ENCODE measurements at regions not wholly inside any gene's neighbourhood (a gene's known extent, or its start where the extent isn't known, plus 50 kb on each side); places are given as distances from the start of the nearest gene placed in this dataset.
"Not testable (repeated sequence)": the region's sequence is repeated elsewhere in the genome, so short reads cannot be mapped to it uniquely, and the experiment has no call there.

GRCh38 chr10:9254353-9254752 is 1199.9 kb downstream of the GATA3 start:
- Histone ChIP-seq H3K79me2 (ENCODE audit: low read depth) (no peaks in the 10 kb centered on the region), H3K4me2 (no peak overlapping the region), H4K20me1 (ENCODE audit: low read depth) (no peaks in the 10 kb centered on the region), H3K27ac (no peak overlapping the region), H3K4me3 (no peak overlapping the region), H3F3A (ENCODE audit: low read depth) (no peaks in the 10 kb centered on the region), H3K4me1 (no peaks in the 10 kb centered on the region), H3K9ac (no peak overlapping the region), H3K36me3 (no peaks in the 10 kb centered on the region), H3K27me3 (no peaks in the 10 kb centered on the region), H2AFZ (replicated peaks) (no peak overlapping the region), H3K9me3 (ENCODE audit: low read depth) (no peaks in the 10 kb centered on the region)
- no peak for DNase-seq (ENCODE audit: low spot score)
- Mint-ChIP-seq H3K9me3 (peaks cover 3% of the 10 kb centered on the region), H3K27me3 (ENCODE audit: insufficient read depth, low read depth) (peaks cover 2% of the 10 kb centered on the region), H3K36me3 (no peaks in the 10 kb centered on the region), H3K4me1 (no peaks in the 10 kb centered on the region), H3K4me3 (no peak overlapping the region), H3K27ac (no peak overlapping the region)
- TF ChIP-seq EZH2phosphoT487 (IDR thresholded peaks at IDR 0.05) (no peak), EZH2 (IDR thresholded peaks at IDR 0.05) (no peak), CTCF (IDR thresholded peaks at IDR 0.05) (no peak)

- no peaks in the 10 kb centered on the region for H3K36me3 ChIP-seq
- Mint-ChIP-seq H3K36me3 (no peaks in the 10 kb centered on the region), H3K9me3 (no peaks in the 10 kb centered on the region), H3K27me3 (ENCODE audit: insufficient read depth, low read depth) (peaks cover 2% of the 10 kb centered on the region), H3K4me1 (no peaks in the 10 kb centered on the region), H3K27ac (no peak overlapping the region), H3K4me3 (no peak overlapping the region)
- no peaks in the 10 kb centered on the region for H3K9me3 ChIP-seq (ENCODE audit: low read depth)
- H3K4me1 ChIP-seq = no peaks in the 10 kb centered on the region
- H3K4me2 ChIP-seq = no peak overlapping the region
- H2AFZ ChIP-seq (replicated peaks) = no peak overlapping the region
- H3F3A ChIP-seq (ENCODE audit: low read depth) = no peaks in the 10 kb centered on the region
- H3K27ac ChIP-seq = no peak overlapping the region
- H3K4me3 ChIP-seq = no peak overlapping the region
- peaks cover 8% of the 10 kb centered on the region for H3K27me3 ChIP-seq
- no peaks in the 10 kb centered on the region for H3K79me2 ChIP-seq (ENCODE audit: low read depth)
- no peak overlapping the region for H3K9ac ChIP-seq
- no peak for DNase-seq (ENCODE audit: low spot score)
- no peak for TF ChIP-seq CTCF (IDR thresholded peaks at IDR 0.05)
- TF ChIP-seq EZH2 (IDR thresholded peaks at IDR 0.05) = no peak
- TF ChIP-seq EZH2phosphoT487 (IDR thresholded peaks at IDR 0.05) = no peak
- H4K20me1 ChIP-seq (ENCODE audit: low read depth) = no peaks in the 10 kb centered on the region
Observed at GRCh38 chr10:9260690-9261089, 1206.2 kb downstream of the GATA3 start.

- Histone ChIP-seq H3F3A (ENCODE audit: low read depth) (no peaks in the 10 kb centered on the region), H3K9ac (no peak overlapping the region), H3K4me1 (no peaks in the 10 kb centered on the region), H3K27me3 (peaks cover 8% of the 10 kb centered on the region), H3K4me2 (no peak overlapping the region), H4K20me1 (ENCODE audit: low read depth) (no peaks in the 10 kb centered on the region), H3K27ac (no peak overlapping the region), H2AFZ (replicated peaks) (no peak overlapping the region), H3K79me2 (ENCODE audit: low read depth) (no peaks in the 10 kb centered on the region), H3K9me3 (ENCODE audit: low read depth) (no peaks in the 10 kb centered on the region), H3K36me3 (no peaks in the 10 kb centered on the region), H3K4me3 (no peak overlapping the region)
- TF ChIP-seq EZH2phosphoT487 (IDR thresholded peaks at IDR 0.05) = no peak
- Mint-ChIP-seq H3K36me3 (no peaks in the 10 kb centered on the region), H3K9me3 (no peaks in the 10 kb centered on the region), H3K27ac (no peak overlapping the region), H3K27me3 (ENCODE audit: insufficient read depth, low read depth) (no peaks in the 10 kb centered on the region), H3K4me3 (no peak overlapping the region), H3K4me1 (no peaks in the 10 kb centered on the region)
- DNase-seq (ENCODE audit: low spot score) = no peak
Observed at GRCh38 chr10:9262770-9263169, 1208.3 kb downstream of the GATA3 start.

- Histone ChIP-seq H3K9ac (no peak overlapping the region), H3K4me1 (no peaks in the 10 kb centered on the region), H3K79me2 (ENCODE audit: low read depth) (no peaks in the 10 kb centered on the region), H3K27me3 (peaks cover 8% of the 10 kb centered on the region), H2AFZ (replicated peaks) (no peak overlapping the region), H3K27ac (no peak overlapping the region), H3K36me3 (no peaks in the 10 kb centered on the region), H3F3A (ENCODE audit: low read depth) (no peaks in the 10 kb centered on the region), H3K9me3 (ENCODE audit: low read depth) (no peaks in the 10 kb centered on the region), H3K4me2 (no peak overlapping the region), H3K4me3 (no peak overlapping the region), H4K20me1 (ENCODE audit: low read depth) (no peaks in the 10 kb centered on the region)
- H3K4me1 Mint-ChIP-seq = no peaks in the 10 kb centered on the region
- H3K36me3 Mint-ChIP-seq = no peaks in the 10 kb centered on the region
- no peak for TF ChIP-seq EZH2phosphoT487 (IDR thresholded peaks at IDR 0.05)
- TF ChIP-seq EZH2 (IDR thresholded peaks at IDR 0.05) = no peak
- TF ChIP-seq CTCF (IDR thresholded peaks at IDR 0.05) = no peak
- peaks cover 2% of the 10 kb centered on the region for H3K9me3 Mint-ChIP-seq
- no peak overlapping the region for H3K4me3 Mint-ChIP-seq
- no peak for DNase-seq (ENCODE audit: low spot score)
- no peak overlapping the region for H3K27ac Mint-ChIP-seq
- no peaks in the 10 kb centered on the region for H3K27me3 Mint-ChIP-seq (ENCODE audit: insufficient read depth, low read depth)
Observed at GRCh38 chr10:9268176-9268575, 1213.7 kb downstream of the GATA3 start.

GRCh38 chr10:9273126-9273833 is 1218.8 kb downstream of the GATA3 start:
- H3F3A ChIP-seq (ENCODE audit: low read depth); H3K36me3 ChIP-seq; H2AFZ ChIP-seq (replicated peaks); H3K9ac ChIP-seq; H3K27me3 ChIP-seq; H3K4me1 ChIP-seq; H4K20me1 ChIP-seq (ENCODE audit: low read depth); H3K4me1 Mint-ChIP-seq; H3K27me3 Mint-ChIP-seq (ENCODE audit: insufficient read depth, low read depth); H3K27ac ChIP-seq; H3K27ac Mint-ChIP-seq; H3K4me2 ChIP-seq; DNase-seq (ENCODE audit: low spot score); H3K9me3 Mint-ChIP-seq; H3K36me3 Mint-ChIP-seq; H3K4me3 Mint-ChIP-seq; H3K4me3 ChIP-seq; H3K79me2 ChIP-seq (ENCODE audit: low read depth); H3K9me3 ChIP-seq (ENCODE audit: low read depth): not testable (repeated sequence)

Measured in neural progenitor cell (in vitro differentiated cells).